Astrocyte (in vitro differentiated cells and primary cell): ENCODE measurements at regions not wholly inside any gene's neighbourhood (a gene's known extent, or its start where the extent isn't known, plus 50 kb on each side); places are given as distances from the start of the nearest gene placed in this dataset.

Experiments used
- DNase-seq: peaks from one replicate; pipeline ENCODE4 v3.0.0-alpha.2; 2010; ENCODE audit warnings: low read depth
- FAIRE-seq: peaks from 2 replicates; lab custom pipeline; 2011; peaks lifted over from hg19 to GRCh38; lab: Jason Lieb, UNC
- H2AFZ ChIP-seq: 2 replicates; pipeline ENCODE4 v1.6.0; 2012; ENCODE audit warnings: low read depth, low read length, inconsistent platforms
- H3K27ac ChIP-seq: 2 replicates; pipeline ENCODE4 v1.5.1; 2011; ENCODE audit warnings: low read depth, low read length, inconsistent platforms
- H3K27me3 ChIP-seq: 2 replicates; pipeline ENCODE4 v1.6.0; 2011; ENCODE audit warnings: low read length, inconsistent platforms; ENCODE audit not compliant: insufficient read depth
- H3K36me3 ChIP-seq: 2 replicates; pipeline ENCODE4 v1.5.1; 2011; ENCODE audit warnings: low read length, inconsistent platforms; ENCODE audit not compliant: insufficient read depth
- H3K4me1 ChIP-seq: 2 replicates; pipeline ENCODE4 v1.5.1; 2011; ENCODE audit warnings: low read length, inconsistent platforms; ENCODE audit not compliant: insufficient read depth
- H3K4me2 ChIP-seq: 2 replicates; pipeline ENCODE4 v1.6.0; 2012; ENCODE audit warnings: low read length, inconsistent platforms
- H3K4me3 ChIP-seq: 2 replicates; pipeline ENCODE4 v1.5.1; 2011; ENCODE audit warnings: low read depth, mild to moderate bottlenecking, low read length, inconsistent platforms; ENCODE audit not compliant: insufficient read depth
- H3K79me2 ChIP-seq: 2 replicates; pipeline ENCODE4 v1.6.0; 2012; ENCODE audit warnings: mild to moderate bottlenecking, low read length, inconsistent platforms; ENCODE audit not compliant: insufficient read depth
- H3K9ac ChIP-seq: 2 replicates; pipeline ENCODE4 v1.6.0; 2012; ENCODE audit warnings: mild to moderate bottlenecking, low read length, inconsistent platforms
- H3K9me3 ChIP-seq: 2 replicates; pipeline ENCODE4 v1.5.1; 2012; ENCODE audit warnings: low read depth, mild to moderate bottlenecking, low read length, inconsistent platforms; ENCODE audit not compliant: insufficient read depth
- H4K20me1 ChIP-seq: 2 replicates; pipeline ENCODE4 v1.6.0; 2012; ENCODE audit warnings: low read length, inconsistent platforms; ENCODE audit not compliant: insufficient read depth
- H3K27ac Mint-ChIP-seq: one replicate; pipeline ENCODE4 v1.8.0; 2021; ENCODE audit warnings: mild to moderate bottlenecking, mixed read lengths; ENCODE audit not compliant: unreplicated experiment
- H3K27me3 Mint-ChIP-seq: one replicate; pipeline ENCODE4 v1.8.0; 2021; ENCODE audit warnings: low read depth, mixed read lengths; ENCODE audit not compliant: unreplicated experiment
- H3K36me3 Mint-ChIP-seq: one replicate; pipeline ENCODE4 v1.8.0; 2021; ENCODE audit warnings: low read depth, mixed read lengths; ENCODE audit not compliant: unreplicated experiment
- H3K4me1 Mint-ChIP-seq: one replicate; pipeline ENCODE4 v1.8.0; 2021; ENCODE audit warnings: low read depth, mixed read lengths; ENCODE audit not compliant: unreplicated experiment
- H3K4me3 Mint-ChIP-seq: one replicate; pipeline ENCODE4 v1.8.0; 2021; ENCODE audit warnings: mild to moderate bottlenecking, moderate library complexity, mixed read lengths; ENCODE audit not compliant: unreplicated experiment
- H3K9me3 Mint-ChIP-seq: one replicate; pipeline ENCODE4 v1.8.0; 2021; ENCODE audit warnings: mild to moderate bottlenecking, mixed read lengths; ENCODE audit not compliant: unreplicated experiment
- CTCF ChIP-seq: IDR thresholded peaks from 2 replicates; pipeline ENCODE4 v1.5.1; 2011; ENCODE audit warnings: low read depth, mild to moderate bottlenecking, inconsistent platforms, low read length, moderate library complexity; ENCODE audit not compliant: insufficient read depth
- EZH2 ChIP-seq: IDR thresholded peaks from 2 replicates; pipeline ENCODE4 v1.6.1; 2012; ENCODE audit warnings: mild to moderate bottlenecking, low read length, inconsistent platforms; ENCODE audit not compliant: insufficient read depth

- peak; percentile 29 for FAIRE-seq
- Histone ChIP-seq H3K4me3 (no peak overlapping the region), H2AFZ (no peak overlapping the region), H3K27me3 (no peaks in the 10 kb centered on the region), H4K20me1 (no peaks in the 10 kb centered on the region), H3K9ac (no peak overlapping the region), H3K9me3 (no peaks in the 10 kb centered on the region), H3K27ac (peak overlapping the region; percentile 16), H3K4me1 (peaks cover 15% of the 10 kb centered on the region), H3K36me3 (no peaks in the 10 kb centered on the region), H3K4me2 (peak overlapping the region; percentile 14), H3K79me2 (no peaks in the 10 kb centered on the region)
- H3K36me3 Mint-ChIP-seq = no peaks in the 10 kb centered on the region
- DNase-seq = peak; percentile 77
- no peaks in the 10 kb centered on the region for H3K9me3 Mint-ChIP-seq
- peak overlapping the region; percentile 70 for H3K27ac Mint-ChIP-seq
- no peak for TF ChIP-seq EZH2
- no peak for TF ChIP-seq CTCF
- peaks cover 32% of the 10 kb centered on the region for H3K4me1 Mint-ChIP-seq
- no peaks in the 10 kb centered on the region for H3K27me3 Mint-ChIP-seq
- no peak overlapping the region for H3K4me3 Mint-ChIP-seq
Measured at GRCh38 chr1:219085988-219086387, 87.7 kb upstream of the LYPLAL1 start.

GRCh38 chr1:219086956-219087469, 86.7 kb upstream of the LYPLAL1 start:
- H3K9ac ChIP-seq = no peak overlapping the region
- H3K9me3 Mint-ChIP-seq = no peaks in the 10 kb centered on the region
- H3K27ac ChIP-seq = no peak overlapping the region
- H3K36me3 ChIP-seq = no peaks in the 10 kb centered on the region
- H3K4me1 Mint-ChIP-seq = peaks cover 32% of the 10 kb centered on the region
- TF ChIP-seq EZH2 (no peak), CTCF (no peak)
- H3K27me3 ChIP-seq = no peaks in the 10 kb centered on the region
- H3K4me3 ChIP-seq = no peak overlapping the region
- H3K4me2 ChIP-seq = no peak overlapping the region
- H2AFZ ChIP-seq = no peak overlapping the region
- FAIRE-seq = peak; percentile 37
- H3K4me3 Mint-ChIP-seq = no peak overlapping the region
- no peaks in the 10 kb centered on the region for H3K79me2 ChIP-seq
- no peak for DNase-seq
- H3K4me1 ChIP-seq = peaks cover 15% of the 10 kb centered on the region
- no peaks in the 10 kb centered on the region for H3K36me3 Mint-ChIP-seq
- no peaks in the 10 kb centered on the region for H4K20me1 ChIP-seq
- H3K9me3 ChIP-seq = no peaks in the 10 kb centered on the region
- peak overlapping the region; percentile 4 for H3K27ac Mint-ChIP-seq
- H3K27me3 Mint-ChIP-seq = no peaks in the 10 kb centered on the region

- Histone ChIP-seq H3K9ac (no peak overlapping the region), H3K79me2 (no peaks in the 10 kb centered on the region), H3K36me3 (no peaks in the 10 kb centered on the region), H3K27me3 (no peaks in the 10 kb centered on the region), H3K27ac (peak overlapping the region; percentile 23), H3K9me3 (no peaks in the 10 kb centered on the region), H3K4me1 (peaks cover 15% of the 10 kb centered on the region), H4K20me1 (no peaks in the 10 kb centered on the region), H2AFZ (peak overlapping the region; percentile 7), H3K4me3 (no peak overlapping the region), H3K4me2 (peak overlapping the region; percentile 23)
- no peak for FAIRE-seq
- peak; percentile 95 for DNase-seq
- Mint-ChIP-seq H3K9me3 (no peaks in the 10 kb centered on the region), H3K36me3 (no peaks in the 10 kb centered on the region), H3K27me3 (no peaks in the 10 kb centered on the region), H3K4me3 (no peak overlapping the region), H3K27ac (peak overlapping the region; percentile 83), H3K4me1 (peaks cover 30% of the 10 kb centered on the region)
- no peak for TF ChIP-seq EZH2
- TF ChIP-seq CTCF = no peak
Measured at GRCh38 chr1:219088778-219089557, 84.7 kb upstream of the LYPLAL1 start.
